GM12892 (cell line): ENCODE measurements at regions not wholly inside any gene's neighbourhood (a gene's known extent, or its start where the extent isn't known, plus 50 kb on each side); places are given as distances from the start of the nearest gene placed in this dataset.
"Not testable (repeated sequence)": the region's sequence is repeated elsewhere in the genome, so short reads cannot be mapped to it uniquely, and the experiment has no call there.

Experiments
- DNase-seq: peaks from one replicate; pipeline ENCODE4 v3.0.0; 2011; ENCODE audit not compliant: insufficient read length
- FAIRE-seq: peaks from 2 replicates; lab custom pipeline; 2011; peaks lifted over from hg19 to GRCh38; lab: Jason Lieb, UNC
- POLR2A ChIP-seq: IDR thresholded peaks from 2 replicates; pipeline ENCODE4 v1.6.1; 2011; ENCODE audit warnings: low read depth, low read length, control low read depth
- POLR2AphosphoS5 ChIP-seq: IDR thresholded peaks from 2 replicates; pipeline ENCODE4 v1.6.1; 2011; ENCODE audit warnings: low read depth, low read length, control low read depth
- TAF1 ChIP-seq: IDR thresholded peaks from 2 replicates; pipeline ENCODE4 v1.6.1; 2011; ENCODE audit warnings: low read depth, mild to moderate bottlenecking, control low read depth, low read length, borderline replicate concordance

- FAIRE-seq (no peak), DNase-seq (no peak)
Measured at GRCh38 chr7:51968461-51968860, 651.9 kb upstream of the COBL start.

GRCh38 chr7:51965454-51965853, 648.8 kb upstream of the COBL start:
- FAIRE-seq (no peak), DNase-seq (no peak)
- TF ChIP-seq POLR2AphosphoS5 (no peak), POLR2A (no peak), TAF1 (no peak)

More at GRCh38 chr7:51968461-51968860, 651.9 kb upstream of the COBL start:
- no peak for TF ChIP-seq POLR2AphosphoS5
- no peak for TF ChIP-seq POLR2A
- TF ChIP-seq TAF1, result no peak

DNA sequence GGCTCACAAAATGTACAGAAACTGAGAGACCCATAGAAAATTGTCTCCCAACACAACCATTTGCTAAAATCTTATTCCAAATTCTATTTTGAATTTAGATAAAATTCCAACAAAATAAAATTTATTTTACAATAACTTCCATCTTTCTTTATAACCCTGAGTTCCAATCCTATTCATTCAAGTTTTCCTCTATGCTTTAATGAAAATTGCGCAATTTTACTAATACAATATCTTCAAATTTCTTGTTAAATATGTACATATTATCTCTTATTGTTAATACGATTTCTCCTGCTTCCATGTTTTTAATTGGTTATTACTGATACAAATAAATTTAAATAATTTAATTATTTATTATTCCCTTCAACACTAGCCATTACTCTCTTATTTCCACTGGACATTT, 645.2 kb upstream of the COBL start:
- DNase-seq (no peak), FAIRE-seq (no peak)
- TF ChIP-seq POLR2AphosphoS5, result no peak
- TF ChIP-seq TAF1, result no peak
- no peak for TF ChIP-seq POLR2A

DNA sequence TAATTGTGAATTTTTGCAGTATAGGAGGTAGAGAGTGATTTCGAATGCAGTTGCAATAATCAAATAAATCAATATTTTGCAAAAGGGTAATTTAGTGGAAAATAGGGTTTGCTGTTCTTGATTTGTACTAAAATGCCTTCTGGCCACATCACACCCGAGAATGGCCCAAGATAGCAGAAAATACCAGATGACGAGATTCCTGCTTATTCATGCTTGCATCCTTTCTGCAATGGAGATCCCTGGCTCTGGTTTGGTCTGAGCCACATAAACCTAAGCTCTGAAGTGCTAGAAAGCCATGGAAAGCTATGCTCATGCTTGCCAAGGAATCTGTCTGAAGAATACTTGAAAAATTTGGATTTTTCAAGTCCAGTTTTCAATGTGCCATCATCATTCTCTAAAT, 634.2 kb upstream of the COBL start:
- FAIRE-seq (no peak), DNase-seq (no peak)
- TF ChIP-seq POLR2AphosphoS5 (no peak), POLR2A (no peak), TAF1 (no peak)

- FAIRE-seq, result no peak
- TF ChIP-seq POLR2AphosphoS5 (no peak), TAF1 (no peak), POLR2A (no peak)
- DNase-seq, result no peak
Measured at GRCh38 chr7:51949726-51950644, 633.4 kb upstream of the COBL start.

DNA sequence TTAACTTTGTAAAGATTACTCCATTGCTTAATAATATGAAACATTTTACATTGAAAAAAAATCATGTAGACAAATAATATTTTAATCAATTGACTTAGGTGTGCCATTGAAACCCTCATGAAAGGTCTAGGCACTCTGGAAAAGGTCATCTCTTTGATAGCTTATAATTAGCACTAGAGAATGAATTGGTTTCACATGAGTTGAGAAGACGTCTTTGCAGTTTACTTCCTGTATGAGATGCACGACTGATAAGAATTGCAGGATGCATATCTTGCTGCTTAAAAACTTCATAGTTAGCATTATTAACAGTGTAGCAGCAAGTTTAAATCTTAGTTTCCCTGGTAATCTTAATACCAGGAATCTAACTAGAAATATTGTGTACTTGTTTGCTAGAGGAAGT, 614.2 kb upstream of the COBL start:
- no peak for FAIRE-seq
- no peak for DNase-seq

GRCh38 chr7:51929818-51930217, 613.2 kb upstream of the COBL start:
- DNase-seq (no peak), FAIRE-seq (no peak)
- TF ChIP-seq POLR2AphosphoS5 (no peak), POLR2A (no peak), TAF1 (no peak)

More for the DNA sequence above, 614.2 kb upstream of the COBL start:
- no peak for TF ChIP-seq TAF1

- no peak for FAIRE-seq
- TF ChIP-seq TAF1, result no peak
- no peak for TF ChIP-seq POLR2A
- TF ChIP-seq POLR2AphosphoS5, result no peak
- no peak for DNase-seq
Measured at GRCh38 chr7:51927738-51928137, 611.1 kb upstream of the COBL start.

DNA sequence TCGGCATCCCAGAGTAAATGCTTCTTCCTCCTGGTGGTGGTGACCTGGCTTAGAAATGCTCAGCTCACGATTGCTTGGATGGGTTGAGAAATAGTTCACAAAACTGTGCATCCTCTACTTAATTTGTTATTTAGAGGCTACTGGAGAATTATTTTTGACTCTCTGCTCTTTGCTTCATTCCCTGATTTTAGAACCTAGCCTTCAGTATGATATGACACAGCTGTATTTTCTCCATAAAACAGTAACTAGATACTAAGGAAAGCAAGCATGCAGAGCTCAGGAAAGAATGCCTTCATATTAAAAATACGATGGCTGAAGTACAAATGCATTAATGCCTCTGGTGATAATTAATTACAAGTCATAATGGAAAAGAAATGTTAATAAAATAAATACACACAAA, 602.0 kb upstream of the COBL start:
- DNase-seq, result no peak
- TF ChIP-seq POLR2AphosphoS5 (no peak), TAF1 (no peak), POLR2A (no peak)
- FAIRE-seq, result no peak

DNA sequence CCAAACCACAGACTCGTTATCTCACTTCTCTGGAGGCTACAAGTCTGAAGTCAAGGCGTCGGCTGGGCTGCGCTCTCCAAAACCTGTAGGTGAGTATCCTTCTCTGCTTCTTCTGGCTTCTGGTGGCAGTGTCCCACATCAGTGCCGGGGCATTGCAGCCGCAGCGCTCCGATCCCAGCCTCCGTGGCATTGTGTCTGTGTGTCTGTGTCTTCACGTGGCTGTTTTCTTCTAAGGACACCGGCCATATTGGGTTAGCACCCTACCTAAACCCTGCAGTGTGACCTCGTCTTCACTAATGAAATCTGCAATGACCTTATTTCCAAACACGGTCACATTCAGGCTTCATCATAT, 584.9 kb upstream of the COBL start:
- FAIRE-seq (no peak), DNase-seq (no peak)
- no peak for TF ChIP-seq POLR2A
- TF ChIP-seq TAF1, result no peak
- no peak for TF ChIP-seq POLR2AphosphoS5

GRCh38 chr7:51900755-51901488, 584.3 kb upstream of the COBL start:
- DNase-seq, FAIRE-seq: not testable (repeated sequence)

DNA sequence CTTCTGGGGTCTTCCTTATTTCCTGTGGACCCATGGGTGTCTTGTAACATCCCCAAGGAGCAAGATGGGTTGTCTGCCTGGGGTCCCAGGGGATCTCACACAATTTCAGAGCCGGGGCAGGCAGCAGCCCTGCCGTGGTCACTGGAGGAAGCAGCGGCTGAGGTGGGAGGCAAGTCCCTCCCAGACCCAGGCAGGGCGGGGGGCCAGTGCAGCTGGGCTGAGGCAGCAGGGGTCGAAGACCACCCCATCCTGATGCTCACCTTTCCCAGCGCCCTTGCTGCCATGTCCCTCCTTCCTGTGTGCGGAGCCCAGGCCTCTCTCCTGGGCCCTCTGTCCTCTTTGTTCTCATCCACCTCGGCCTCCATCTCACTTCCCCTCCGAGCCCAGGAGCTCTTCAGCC, 583.0 kb upstream of the COBL start:
- DNase-seq (no peak), FAIRE-seq (no peak)
- TF ChIP-seq POLR2AphosphoS5 (no peak), POLR2A (no peak), TAF1 (no peak)

DNA sequence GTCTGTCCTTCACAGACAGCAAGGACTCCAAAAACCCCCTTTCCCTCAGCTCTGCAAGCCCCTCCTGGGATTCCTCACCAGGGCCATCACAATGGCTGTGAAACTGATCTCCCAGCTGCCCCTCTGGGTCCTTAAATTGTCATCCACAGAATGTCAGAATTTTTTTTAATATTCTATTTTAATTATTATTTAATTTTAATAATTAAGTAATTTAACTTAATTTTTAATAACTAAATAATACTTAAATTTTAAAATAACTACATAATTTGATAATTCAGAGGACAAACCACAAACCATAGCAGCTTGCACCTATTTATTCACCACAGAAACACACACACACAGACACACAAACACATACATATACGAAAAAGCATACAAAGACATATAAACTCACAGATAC, 565.8 kb upstream of the COBL start:
- FAIRE-seq (no peak), DNase-seq (no peak)
- TF ChIP-seq POLR2A, result no peak
- no peak for TF ChIP-seq TAF1
